Upper lobe of left lung (tissue), 4 donors: ENCODE measurements at regions not wholly inside any gene's neighbourhood (a gene's known extent, or its start where the extent isn't known, plus 50 kb on each side); places are given as distances from the start of the nearest gene placed in this dataset.

ENCODE experiments used
- EP300 ChIP-seq, 4 donors: sonication (generic); formaldehyde crosslinking; IDR thresholded peaks; one replicate each; pipeline ENCODE4 v1.5.1; 2017; ENCODE audit warnings: antibody characterized with exemption in 4 of 4, control low read depth in 2 of 4
- POLR2A ChIP-seq, 4 donors: fragments of 450-650 bp; IDR thresholded peaks; one replicate each; pipeline ENCODE4 v1.5.1; 2016 to 2017; ENCODE audit warnings: antibody characterized with exemption in 4 of 4, mild to moderate bottlenecking in 2 of 4
- POLR2AphosphoS5 ChIP-seq, 2 donors: sonication (generic); formaldehyde crosslinking; IDR thresholded peaks; one replicate each; pipeline ENCODE4 v1.5.1; 2017; ENCODE audit warnings: antibody characterized with exemption in 2 of 2
- TF ChIP-seq, protein P1 (sequence below), 6 experiments: fragments of 450-650 bp in 4 of 6; fragments of 200-600 bp in 2 of 6; sonication (generic) in 2 of 6; IDR thresholded peaks; one replicate each; pipeline ENCODE4 v1.5.1; 2016 to 2019; ENCODE audit warnings: antibody characterized with exemption in 6 of 6

DNA sequence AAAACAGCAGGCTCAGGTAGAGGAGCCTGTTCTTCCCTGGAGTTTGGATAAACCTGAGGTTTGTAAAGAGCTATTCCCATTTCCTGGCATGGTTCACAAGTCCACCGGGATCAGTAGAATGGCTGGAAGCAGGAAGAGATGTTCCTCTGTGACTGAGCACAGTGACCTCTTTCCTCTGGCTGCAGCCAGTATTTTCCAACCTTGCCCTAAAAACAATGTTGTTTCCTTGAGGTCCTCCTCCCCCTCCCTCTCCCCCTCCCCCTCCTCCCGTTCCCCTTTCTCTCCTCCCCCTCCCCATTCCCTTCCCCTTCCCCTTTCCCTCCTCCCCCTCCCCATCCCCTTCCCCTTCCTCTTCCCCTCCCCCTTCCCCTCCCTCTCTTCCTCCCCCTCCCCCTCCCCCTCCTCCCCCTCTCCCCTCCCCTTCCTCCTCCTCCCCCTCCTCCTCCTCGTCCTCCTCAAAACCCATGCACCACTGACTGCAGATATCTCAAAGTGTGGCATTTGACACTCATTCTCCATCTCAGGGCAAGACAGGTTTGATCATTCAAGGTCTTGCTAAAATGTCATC lies 58.9 kb upstream of the MON1B start:
- no peak for TF ChIP-seq POLR2AphosphoS5 (IDR thresholded peaks at IDR 0.05)
- no peak for TF ChIP-seq EP300 (IDR thresholded peaks at IDR 0.05)
- TF ChIP-seq, protein P1, sequence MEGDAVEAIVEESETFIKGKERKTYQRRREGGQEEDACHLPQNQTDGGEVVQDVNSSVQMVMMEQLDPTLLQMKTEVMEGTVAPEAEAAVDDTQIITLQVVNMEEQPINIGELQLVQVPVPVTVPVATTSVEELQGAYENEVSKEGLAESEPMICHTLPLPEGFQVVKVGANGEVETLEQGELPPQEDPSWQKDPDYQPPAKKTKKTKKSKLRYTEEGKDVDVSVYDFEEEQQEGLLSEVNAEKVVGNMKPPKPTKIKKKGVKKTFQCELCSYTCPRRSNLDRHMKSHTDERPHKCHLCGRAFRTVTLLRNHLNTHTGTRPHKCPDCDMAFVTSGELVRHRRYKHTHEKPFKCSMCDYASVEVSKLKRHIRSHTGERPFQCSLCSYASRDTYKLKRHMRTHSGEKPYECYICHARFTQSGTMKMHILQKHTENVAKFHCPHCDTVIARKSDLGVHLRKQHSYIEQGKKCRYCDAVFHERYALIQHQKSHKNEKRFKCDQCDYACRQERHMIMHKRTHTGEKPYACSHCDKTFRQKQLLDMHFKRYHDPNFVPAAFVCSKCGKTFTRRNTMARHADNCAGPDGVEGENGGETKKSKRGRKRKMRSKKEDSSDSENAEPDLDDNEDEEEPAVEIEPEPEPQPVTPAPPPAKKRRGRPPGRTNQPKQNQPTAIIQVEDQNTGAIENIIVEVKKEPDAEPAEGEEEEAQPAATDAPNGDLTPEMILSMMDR (IDR thresholded peaks at IDR 0.05), result no peak
- no peak for TF ChIP-seq POLR2A (IDR thresholded peaks at IDR 0.05)
